ENCODE measurements at regions not wholly inside any gene's neighbourhood (a gene's known extent, or its start where the extent isn't known, plus 50 kb on each side); places are given as distances from the start of the nearest gene placed in this dataset.

GRCh38 chr5:117039035-117039434 lies 464.4 kb upstream of the SEMA6A start:
- no peaks in the 10 kb centered on the region for H3K9me3 ChIP-seq
- no peaks in the 10 kb centered on the region for H3K27me3 ChIP-seq
- no peak overlapping the region for H3K27ac ChIP-seq
- H3K36me3 ChIP-seq = no peaks in the 10 kb centered on the region
- H3K4me1 ChIP-seq = no peaks in the 10 kb centered on the region
- intact Hi-C loops (cut with DNase I) = no loop called here
- no peak for DNase-seq
- no peak overlapping the region for H3K4me3 ChIP-seq (replicated peaks in 1 of 3)
- TF ChIP-seq CTCF (IDR thresholded peaks at IDR 0.05) = no peak
- no peak for TF ChIP-seq POLR2A (IDR thresholded peaks at IDR 0.05)

- Histone ChIP-seq H3K36me3 (no peaks in the 10 kb centered on the region), H3K27ac (no peak overlapping the region), H3K4me3 (replicated peaks in 1 of 3) (no peak overlapping the region), H3K4me1 (no peaks in the 10 kb centered on the region), H3K9me3 (no peaks in the 10 kb centered on the region), H3K27me3 (no peaks in the 10 kb centered on the region)
- DNase-seq = no peak
- 98 to 100% methylated on average over 2 of the region's 2 CpGs for WGBS, 2 donors
- TF ChIP-seq CTCF (IDR thresholded peaks at IDR 0.05) = no peak
- intact Hi-C loops (cut with DNase I) = no loop called here
These were observed 452.8 kb upstream of the SEMA6A start for GRCh38 chr5:117027384-117027783.

- no peak for DNase-seq
- H3K27me3 ChIP-seq = no peaks in the 10 kb centered on the region
- H3K27ac ChIP-seq = no peak overlapping the region
- TF ChIP-seq POLR2A (IDR thresholded peaks at IDR 0.05) = no peak
- TF ChIP-seq CTCF (IDR thresholded peaks at IDR 0.05) = no peak
- H3K36me3 ChIP-seq = no peaks in the 10 kb centered on the region
- intact Hi-C loops (cut with DNase I) = no loop called here
- H3K9me3 ChIP-seq = no peaks in the 10 kb centered on the region
- no peaks in the 10 kb centered on the region for H3K4me1 ChIP-seq
- WGBS, 2 donors = 85 to 86% methylated on average over 2 of the region's 2 CpGs
- no peak overlapping the region for H3K4me3 ChIP-seq (replicated peaks in 1 of 3)
These were observed 446.4 kb upstream of the SEMA6A start for GRCh38 chr5:117020999-117021398.

- Histone ChIP-seq H3K27me3 (no peaks in the 10 kb centered on the region), H3K27ac (no peak overlapping the region), H3K4me1 (no peaks in the 10 kb centered on the region), H3K9me3 (no peaks in the 10 kb centered on the region), H3K36me3 (no peaks in the 10 kb centered on the region), H3K4me3 (replicated peaks in 1 of 3) (no peak overlapping the region)
- no peak for DNase-seq
- WGBS, 2 donors = 76 to 78% methylated on average over 3 to 4 of the region's 5 CpGs
- intact Hi-C loops (cut with DNase I) = no loop called here
- TF ChIP-seq CTCF (IDR thresholded peaks at IDR 0.05) (no peak), POLR2A (IDR thresholded peaks at IDR 0.05) (no peak)
These were observed 438.8 kb upstream of the SEMA6A start for GRCh38 chr5:117013280-117013877.

GRCh38 chr5:117010574-117010973 lies 436.0 kb upstream of the SEMA6A start:
- no peaks in the 10 kb centered on the region for H3K9me3 ChIP-seq
- WGBS, 2 donors = 91 to 98% methylated on average over 2 of the region's 2 CpGs
- intact Hi-C loops (cut with DNase I) = no loop called here
- no peak for TF ChIP-seq CTCF (IDR thresholded peaks at IDR 0.05)
- TF ChIP-seq POLR2A (IDR thresholded peaks at IDR 0.05) = no peak
- no peaks in the 10 kb centered on the region for H3K36me3 ChIP-seq
- DNase-seq = no peak
- H3K4me3 ChIP-seq (replicated peaks in 1 of 3) = no peak overlapping the region
- no peaks in the 10 kb centered on the region for H3K4me1 ChIP-seq
- no peak overlapping the region for H3K27ac ChIP-seq
- H3K27me3 ChIP-seq = no peaks in the 10 kb centered on the region

All from thyroid gland (tissue), 4 donors.